ENCODE measurements at regions not wholly inside any gene's neighbourhood (a gene's known extent, or its start where the extent isn't known, plus 50 kb on each side); places are given as distances from the start of the nearest gene placed in this dataset.
A peak's percentile ranks its signal among the peaks of the same experiment; 100 is the strongest.

DNA sequence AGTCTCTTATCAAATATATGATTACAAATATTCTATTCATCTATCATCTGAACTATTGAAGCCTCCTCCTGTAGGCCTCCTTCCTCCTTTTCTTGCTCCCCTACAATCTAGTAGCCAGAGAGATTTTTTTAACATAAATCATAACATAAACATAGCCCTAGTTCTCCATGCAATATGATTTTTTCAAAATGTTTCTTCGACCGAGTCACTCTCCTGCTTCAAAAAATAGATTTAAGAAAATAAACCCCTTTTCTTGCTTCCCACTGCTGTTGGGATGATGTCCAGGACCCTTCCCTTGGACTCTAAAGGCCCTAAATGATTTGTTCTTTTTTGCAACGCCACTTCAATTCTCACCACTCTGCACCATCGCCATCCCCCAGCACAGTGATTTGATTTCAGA, 319.7 kb upstream of the TSHZ3 start:
- peak; percentile 88 for DNase-seq

GRCh38 chr19:31670931-31671330, 321.7 kb upstream of the TSHZ3 start:
- DNase-seq = no peak

- no peak for DNase-seq
Measured at GRCh38 chr19:31671411-31672035, 322.3 kb upstream of the TSHZ3 start.

DNA sequence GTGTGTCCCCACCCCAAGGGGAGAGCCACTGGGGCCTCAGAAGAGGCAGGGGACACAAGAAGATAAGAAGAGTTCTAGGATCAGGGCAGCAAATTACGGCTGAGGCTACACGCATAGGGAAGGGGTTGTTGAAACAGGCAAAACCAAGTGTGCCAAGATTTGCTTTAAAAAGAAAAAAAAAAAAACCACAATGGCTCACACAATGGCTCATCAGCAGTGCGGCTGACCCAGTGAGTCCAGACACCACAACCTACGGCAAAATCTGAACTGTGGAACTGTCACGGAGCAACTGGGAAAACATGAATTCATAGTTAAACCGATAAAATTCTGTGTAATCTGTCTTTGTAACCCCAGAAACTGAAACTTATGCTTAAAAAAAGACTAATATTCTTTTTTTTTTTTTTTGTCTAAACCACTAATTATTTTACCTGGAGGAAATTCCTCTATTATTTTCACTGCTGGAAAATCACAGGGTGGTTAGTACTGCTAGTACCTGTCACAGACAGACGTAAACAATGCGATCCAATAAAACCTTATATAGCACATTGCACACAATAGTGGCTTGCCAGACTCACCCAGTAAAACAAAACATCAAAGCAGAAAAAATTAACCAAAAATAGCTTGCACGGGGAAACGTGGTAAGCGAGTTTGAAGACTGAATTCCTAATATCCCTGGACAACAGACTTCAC, 325.4 kb upstream of the TSHZ3 start:
- peak; percentile 75 for DNase-seq

DNA sequence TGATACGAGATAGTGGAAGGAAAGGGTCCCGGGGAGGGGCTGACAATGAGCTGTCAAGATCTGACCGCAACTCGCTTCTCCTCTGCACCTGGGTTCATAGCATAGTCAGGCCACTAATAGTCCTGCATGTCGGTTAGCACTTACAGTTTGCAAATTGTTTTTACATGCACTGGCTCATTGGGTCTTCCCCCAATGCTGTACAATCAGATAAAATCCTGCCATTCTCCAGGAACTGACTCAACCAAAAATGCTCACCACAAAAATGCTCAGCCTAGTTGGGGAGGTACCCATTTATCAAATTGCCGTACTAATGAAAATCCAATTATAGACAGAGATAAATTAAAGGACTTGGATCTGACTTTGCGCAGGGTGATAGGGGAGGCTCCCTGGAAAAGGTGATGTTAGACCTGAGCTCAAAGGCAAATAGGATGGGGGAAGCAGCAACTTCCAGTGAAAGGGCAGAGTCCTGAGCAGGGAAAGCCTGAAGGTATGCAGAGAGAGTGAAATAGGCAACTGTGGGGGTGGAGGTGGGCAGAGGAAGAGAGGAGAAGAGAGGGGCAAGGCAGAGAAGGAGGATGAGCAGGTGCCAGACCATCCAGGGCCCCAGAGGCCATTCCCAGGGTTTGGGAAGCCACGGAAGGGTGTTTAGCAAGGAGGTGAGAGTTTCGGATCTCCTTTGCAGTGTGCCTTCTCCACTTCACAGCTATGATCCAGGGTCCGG, 326.1 kb upstream of the TSHZ3 start:
- DNase-seq = peak; percentile 91

GRCh38 chr19:31676271-31677004, 327.2 kb upstream of the TSHZ3 start:
- peak; percentile 42 for DNase-seq

DNA sequence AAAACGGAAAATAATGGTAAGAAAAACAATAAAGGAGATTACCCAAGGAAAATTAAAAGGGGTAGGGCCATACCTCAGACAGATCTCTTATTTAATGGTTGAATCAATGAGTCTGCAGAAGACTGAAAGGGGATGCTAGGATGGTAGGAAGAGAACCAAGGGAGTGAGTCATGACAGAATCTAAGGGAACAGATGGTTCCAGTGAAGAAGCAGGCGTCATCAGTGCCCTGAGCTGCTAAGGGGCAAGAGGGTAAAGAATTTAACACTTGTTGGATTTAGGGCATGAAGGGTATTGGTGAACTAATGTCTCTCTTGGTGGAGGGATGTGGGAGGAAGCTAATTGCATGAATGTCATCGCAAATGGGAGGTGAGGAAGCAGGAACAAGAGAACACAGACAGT, 329.2 kb upstream of the TSHZ3 start:
- DNase-seq = peak; percentile 36

- DNase-seq = no peak
Measured at GRCh38 chr19:31681121-31681520, 331.9 kb upstream of the TSHZ3 start.

DNA sequence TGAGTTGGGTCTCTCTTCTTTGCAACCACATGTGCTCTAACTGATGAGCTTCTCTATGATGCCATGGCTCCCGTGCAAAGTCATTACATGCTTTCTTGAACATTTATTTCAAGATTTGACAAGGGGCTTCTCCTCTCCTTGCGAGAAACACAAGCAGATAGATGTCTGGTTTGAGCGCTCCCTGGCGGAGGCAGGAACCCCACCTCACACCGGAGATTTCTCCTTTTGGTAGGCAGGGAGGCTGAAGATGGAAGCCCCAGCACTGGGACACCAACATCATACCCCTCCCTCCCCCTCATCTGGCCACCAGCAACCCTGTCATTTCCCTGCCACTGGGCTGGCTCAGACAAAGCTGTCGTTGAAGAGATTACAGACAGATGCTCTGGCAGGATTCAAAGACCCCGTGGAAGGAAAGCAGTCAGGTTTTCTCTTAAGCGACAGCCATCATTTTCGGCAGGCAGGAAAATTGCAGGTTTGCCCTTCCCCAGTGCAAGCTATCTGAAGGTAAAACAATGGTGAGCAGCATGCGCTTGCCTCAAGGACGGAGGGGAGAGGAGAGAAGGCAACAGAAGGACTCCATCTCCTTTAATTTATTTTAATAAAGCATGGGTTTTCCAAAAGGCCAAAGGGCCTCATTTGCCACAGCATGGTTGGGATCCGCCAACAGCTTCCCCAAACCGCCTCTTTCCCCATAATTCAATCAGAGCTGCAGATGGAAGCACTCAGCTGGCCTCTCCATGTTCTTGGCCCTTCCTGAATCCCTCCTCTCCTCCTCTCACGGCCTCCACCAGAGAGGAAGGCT, 344.1 kb upstream of the TSHZ3 start:
- DNase-seq = no peak

DNA sequence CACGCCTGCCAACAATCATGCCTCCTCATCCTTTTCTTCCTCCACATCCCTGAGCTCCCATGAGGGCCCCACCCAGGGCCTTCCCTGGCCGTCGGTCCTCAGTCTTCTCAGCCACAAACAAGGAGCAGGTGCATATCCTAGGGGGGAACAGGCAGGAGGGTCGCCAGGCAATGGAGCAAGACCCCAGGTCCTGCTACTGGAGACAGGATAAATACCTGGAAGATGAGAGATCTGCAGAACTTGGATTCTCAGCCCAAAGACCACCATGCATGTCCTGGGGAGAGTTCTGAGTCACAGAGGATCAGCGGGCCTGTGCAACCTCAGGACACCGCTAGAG, 344.7 kb upstream of the TSHZ3 start:
- DNase-seq = no peak

DNA sequence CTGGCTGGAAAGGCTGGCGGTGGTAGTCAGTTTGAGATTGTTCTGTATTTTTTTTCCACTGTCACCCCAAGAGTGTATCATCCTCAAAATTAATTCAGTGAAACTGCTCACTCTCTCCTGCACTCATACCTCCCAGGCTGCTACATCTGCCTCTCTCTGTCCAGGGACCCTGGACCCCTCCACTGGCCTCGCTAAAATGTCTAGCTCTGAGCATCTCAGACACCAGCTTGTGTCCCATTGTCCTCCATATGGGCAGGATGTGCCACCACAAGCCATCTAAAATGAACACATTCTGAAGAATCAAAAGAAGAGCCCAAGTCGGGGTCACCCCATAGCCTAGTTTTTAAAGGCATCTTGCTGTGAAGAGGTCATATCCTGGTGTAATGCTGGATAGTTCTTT, 345.5 kb upstream of the TSHZ3 start:
- DNase-seq = no peak

DNA sequence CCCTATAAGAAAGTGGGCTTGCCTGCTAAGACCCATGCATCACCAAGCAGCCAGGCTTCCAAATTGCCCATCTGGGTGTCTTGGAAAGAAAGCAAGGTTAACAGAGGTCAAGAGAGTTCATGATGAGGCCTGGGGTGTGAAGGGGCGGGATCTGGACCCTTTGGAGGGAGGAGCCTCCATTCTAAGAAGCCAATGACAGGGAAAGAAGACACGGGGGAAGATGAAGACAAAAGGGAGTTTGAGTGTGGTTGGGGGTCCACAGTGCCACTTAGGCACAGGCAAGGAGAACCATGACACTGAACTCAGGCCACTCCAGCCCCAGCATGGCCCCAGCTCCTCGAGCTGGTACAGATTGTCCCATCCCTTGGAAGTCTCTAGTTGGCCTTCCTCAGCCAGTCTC, 350.2 kb upstream of the TSHZ3 start:
- DNase-seq = no peak

DNA sequence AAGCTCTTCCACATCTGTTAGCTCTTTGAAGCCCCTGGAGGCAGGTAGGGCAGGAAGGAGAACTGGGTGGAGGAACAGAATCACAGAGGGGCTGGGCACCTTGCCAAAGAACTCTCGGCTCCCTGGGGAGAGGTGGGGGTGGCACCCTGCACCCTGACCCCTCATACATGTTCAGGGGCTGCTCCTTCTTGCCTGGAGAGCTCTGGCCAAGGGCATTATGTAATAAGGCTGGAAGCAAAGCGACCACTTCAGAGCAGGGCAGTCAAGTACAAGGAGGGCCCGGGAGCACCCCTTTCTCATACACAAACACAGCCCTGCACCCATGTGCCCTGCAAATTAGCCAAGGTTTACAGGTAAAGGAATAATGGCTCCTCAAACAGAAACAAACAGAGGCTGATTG, 351.9 kb upstream of the TSHZ3 start:
- DNase-seq = no peak

DNA sequence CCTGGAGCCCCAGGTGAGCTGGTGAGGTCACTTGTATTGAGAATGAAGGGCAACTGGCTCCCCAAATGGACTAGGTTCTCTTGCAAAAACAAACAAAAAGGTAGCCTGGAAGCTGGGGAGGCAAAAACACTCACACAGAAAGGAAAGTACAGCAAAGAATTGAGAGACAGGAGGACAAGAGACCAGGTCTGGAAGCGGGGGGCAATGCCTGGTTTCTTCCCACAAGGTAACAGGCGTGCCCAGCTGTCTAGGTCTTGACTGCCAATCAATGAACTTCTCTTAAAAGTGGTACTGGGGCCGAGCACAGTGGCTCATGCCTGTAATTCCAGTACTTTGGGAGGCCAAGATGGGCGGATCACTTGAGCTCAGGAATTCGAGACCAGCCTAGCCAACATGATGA, 356.4 kb upstream of the TSHZ3 start:
- DNase-seq = no peak

DNA sequence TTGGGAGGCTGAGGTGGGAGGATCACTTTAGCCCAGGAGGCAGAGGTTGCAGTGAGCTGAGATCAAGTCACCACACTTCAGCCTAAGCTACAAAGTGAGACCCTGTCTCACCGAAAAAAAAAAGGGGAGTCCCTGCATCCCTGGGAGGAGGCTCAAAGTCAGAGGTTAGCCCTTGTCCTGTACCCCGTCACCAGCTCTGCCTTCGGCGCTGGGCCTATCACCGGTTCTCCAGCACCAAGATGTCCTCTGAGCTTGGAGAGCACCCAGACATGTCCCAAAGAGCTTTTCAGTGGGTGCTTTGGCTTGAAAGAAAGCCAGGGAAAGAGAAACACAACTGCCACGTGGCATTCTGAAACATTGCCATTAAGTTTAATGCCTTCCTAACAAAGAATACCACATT, 356.9 kb upstream of the TSHZ3 start:
- no peak for DNase-seq

GRCh38 chr19:31706691-31707620, 357.7 kb upstream of the TSHZ3 start:
- DNase-seq = no peak

DNA sequence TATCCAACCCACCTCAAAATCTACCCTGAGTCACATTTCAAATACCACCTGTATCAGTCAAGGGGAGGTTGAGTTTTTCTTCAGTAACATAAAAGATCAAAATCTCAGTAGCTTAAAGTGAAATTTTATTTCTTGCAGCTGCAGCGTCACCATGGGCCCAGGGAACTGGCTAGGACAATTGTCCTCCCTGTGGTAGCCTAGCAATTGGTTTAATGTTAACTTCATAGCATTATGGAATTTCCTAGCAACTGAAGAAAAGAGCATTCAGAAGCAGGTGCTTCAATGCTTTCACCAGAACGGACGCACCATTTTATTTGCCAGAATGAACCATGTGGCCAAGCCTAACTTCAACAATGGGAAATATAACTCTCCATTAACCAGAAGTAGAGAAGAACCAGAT, 359.3 kb upstream of the TSHZ3 start:
- no peak for DNase-seq

- no peak for DNase-seq
Measured at GRCh38 chr19:31709476-31709875, 360.2 kb upstream of the TSHZ3 start.

- DNase-seq = peak; percentile 34
Measured at GRCh38 chr19:31715249-31715945, 366.2 kb upstream of the TSHZ3 start.

DNA sequence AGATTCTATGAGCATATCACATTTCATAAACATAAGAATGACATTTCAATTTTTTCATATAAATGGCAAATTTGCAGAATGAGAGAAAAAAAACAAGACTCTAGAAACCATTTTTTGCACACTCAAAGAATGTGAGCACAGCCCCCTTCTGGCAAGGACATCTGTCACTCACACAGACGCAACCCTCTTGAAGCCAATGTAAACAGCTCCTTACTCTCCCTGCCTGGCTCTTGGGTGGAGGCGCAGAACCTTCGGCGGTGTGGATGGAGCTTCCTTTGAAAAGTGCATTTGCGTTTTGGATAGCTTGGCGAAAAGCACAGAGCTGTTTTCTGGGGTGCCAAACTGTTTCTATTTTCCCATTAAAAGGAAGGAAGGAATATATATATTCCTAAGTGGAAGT, 367.6 kb upstream of the TSHZ3 start:
- no peak for DNase-seq
